ENCODE measurements at regions not wholly inside any gene's neighbourhood (a gene's known extent, or its start where the extent isn't known, plus 50 kb on each side); places are given as distances from the start of the nearest gene placed in this dataset.
A peak's percentile ranks its signal among the peaks of the same experiment; 100 is the strongest.

DNA sequence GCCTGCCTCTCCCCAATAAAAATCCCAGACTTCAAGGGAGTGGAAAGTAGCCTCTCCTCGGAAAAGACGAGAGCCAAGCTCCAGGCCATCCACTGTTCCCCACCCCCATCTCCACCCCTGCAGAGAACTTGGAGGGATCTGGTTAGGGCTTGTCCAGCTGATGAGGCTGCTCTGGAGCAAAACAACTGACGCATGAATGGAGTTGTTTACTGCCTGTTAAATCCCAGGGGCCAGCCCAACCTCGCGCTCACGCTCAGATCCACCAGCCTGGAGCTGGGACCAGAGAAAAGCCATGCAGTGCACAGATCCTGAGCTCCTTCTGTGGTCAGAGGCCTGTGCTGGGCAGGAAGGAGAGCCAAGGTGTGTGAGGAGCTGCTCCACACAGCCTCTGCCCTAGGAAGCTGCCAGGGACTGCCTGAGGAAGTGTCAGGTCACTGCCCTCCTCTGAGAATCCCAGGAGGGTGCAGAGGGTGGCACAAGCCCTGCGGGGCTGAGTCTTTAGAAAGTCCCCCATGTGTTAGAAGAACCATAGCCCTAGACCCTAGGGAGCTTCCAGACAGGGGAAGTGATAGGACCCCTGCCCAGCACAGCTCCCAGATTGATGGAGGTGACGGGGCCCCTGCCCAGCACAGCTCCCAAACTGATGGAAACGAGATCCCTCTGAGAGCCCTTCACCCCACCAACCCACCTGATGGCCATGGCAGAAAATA is 109.0 kb upstream of the IPO9 start:
- Histone ChIP-seq H3K27ac (peak overlapping the region; percentile 28 to 88 (median 78); a peak in 20 of 22 replicates), H3K9ac (peak overlapping the region; percentile 15 to 69 (median 53); a peak in 18 of 22 replicates), H4K20me1 (peaks cover 0 to 75% (median 36%) of the 10 kb centered on the region in 11 experiments; a peak in 16 of 22 replicates), H3K4me1 (peaks cover 74 to 100% (median 93%) of the 10 kb centered on the region in 10 experiments), H3K4me3 (peak overlapping the region in 5 of 10 experiments; percentile 11 to 36 (median 20); a peak in 7 of 20 replicates), H3K9me3 (replicated peaks in 1 of 11) (peaks cover 0 to 10% (median 5%) of the 10 kb centered on the region in 11 experiments; a peak in 7 of 22 replicates), H3K4me2 (peak overlapping the region; percentile 87 to 98 (median 94)), H3K36me3 (peaks cover 15 to 84% (median 66%) of the 10 kb centered on the region in 11 experiments), H3K27me3 (no peaks in the 10 kb centered on the region)
- no peak for TF ChIP-seq Cebpa-rat (IDR thresholded peaks at IDR 0.05)

- no peak for TF ChIP-seq Cebpa-rat (IDR thresholded peaks at IDR 0.05)
- Histone ChIP-seq H3K4me2 (peak overlapping the region; percentile 87 to 98 (median 94)), H3K36me3 (peaks cover 15 to 90% (median 69%) of the 10 kb centered on the region in 11 experiments), H3K4me1 (peaks cover 69 to 100% (median 89%) of the 10 kb centered on the region in 10 experiments), H3K27me3 (no peaks in the 10 kb centered on the region), H4K20me1 (peaks cover 0 to 75% (median 40%) of the 10 kb centered on the region in 11 experiments; a peak in 16 of 22 replicates), H3K9me3 (replicated peaks in 1 of 11) (peaks cover 0 to 10% (median 5%) of the 10 kb centered on the region in 11 experiments; a peak in 7 of 22 replicates), H3K27ac (peak overlapping the region in 10 of 11 experiments; percentile 28 to 88 (median 80); a peak in 19 of 22 replicates), H3K9ac (peak overlapping the region in 9 of 11 experiments; percentile 15 to 69 (median 54); a peak in 14 of 22 replicates), H3K4me3 (peak overlapping the region in 4 of 10 experiments; percentile 11 to 30 (median 19); a peak in 3 of 20 replicates)
Measured at GRCh38 chr1:201720522-201720844, 108.5 kb upstream of the IPO9 start.

DNA sequence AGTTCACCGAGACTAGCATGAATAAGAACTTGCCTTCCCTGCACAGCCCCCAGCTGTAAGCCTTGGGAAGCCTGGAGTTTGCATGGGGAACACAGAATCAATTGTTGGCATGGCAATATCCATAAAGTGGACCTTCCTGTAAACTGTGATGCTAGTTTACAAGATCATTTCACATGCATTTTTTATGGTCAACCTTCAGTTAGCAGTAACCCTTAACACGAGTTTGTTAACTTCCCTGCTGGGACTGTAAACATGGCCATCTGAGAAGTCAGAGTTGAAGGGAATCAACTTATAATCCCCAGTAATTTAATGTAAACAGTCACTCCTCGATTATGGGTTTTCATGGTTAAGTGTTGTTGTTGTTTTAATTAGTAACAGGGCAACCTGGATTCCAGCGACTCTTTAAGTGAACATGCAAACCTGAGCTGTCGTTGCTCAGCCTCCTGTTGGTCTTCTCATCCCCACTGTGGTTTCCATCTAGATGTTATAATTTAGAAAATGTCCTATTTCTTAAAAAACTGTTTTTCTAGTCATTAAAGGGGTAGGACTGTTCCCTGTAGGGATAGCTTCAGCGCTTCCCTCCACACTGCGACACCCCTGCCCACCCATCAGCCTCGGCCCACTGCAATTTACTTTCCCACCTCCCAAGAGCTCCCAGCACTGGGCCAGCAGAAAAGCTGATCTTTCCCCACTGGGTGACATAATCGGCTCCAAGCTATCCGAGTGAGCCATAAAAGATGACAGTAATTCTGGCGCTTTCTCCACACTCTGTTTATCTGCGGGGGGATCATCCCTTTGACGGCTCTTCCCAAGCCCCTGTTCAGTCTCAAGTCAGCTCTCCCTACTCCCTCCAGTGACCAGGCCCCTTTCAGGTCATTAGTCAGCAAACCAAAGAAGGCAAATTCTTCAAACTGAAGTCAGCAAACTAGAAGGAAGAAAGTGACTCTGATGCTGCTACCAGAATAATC is 107.6 kb upstream of the IPO9 start:
- Histone ChIP-seq H3K27ac (peak overlapping the region in 8 of 11 experiments; percentile 15 to 86 (median 80); a peak in 13 of 22 replicates), H3K36me3 (peaks cover 15 to 96% (median 73%) of the 10 kb centered on the region in 11 experiments)

DNA sequence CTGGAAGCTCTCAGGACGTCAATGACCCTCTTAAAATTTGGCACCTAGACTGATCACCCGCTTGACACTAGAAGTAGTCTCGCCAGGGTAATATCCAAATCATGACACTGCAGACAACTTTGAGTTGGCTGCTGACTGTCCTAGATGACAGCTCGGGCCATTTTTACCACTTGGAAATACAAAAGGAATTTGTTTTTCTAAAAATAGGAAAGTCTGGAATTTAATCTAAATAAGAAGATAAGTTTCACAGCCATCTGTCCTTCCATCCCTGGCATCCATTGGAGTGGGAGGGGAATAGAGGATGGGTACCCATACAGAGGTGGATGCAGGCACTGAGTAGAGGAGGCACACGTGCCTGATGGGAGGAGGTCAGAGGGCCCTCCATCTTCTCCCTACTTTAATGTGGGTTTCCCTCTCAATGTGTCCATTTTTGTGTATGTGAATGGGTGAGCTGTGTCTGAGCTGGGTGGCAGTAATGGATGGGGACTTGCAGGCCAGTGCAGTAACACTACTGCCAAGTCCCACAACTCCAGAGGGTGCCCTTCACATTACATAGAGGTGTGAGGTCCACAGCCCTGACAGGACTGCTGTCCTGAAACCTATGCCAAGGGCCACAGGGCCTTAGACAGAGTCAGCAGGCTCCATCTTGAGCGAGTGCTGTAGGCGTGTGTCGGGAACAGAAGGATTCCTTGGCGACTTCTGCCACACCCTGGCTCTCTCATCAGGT is 104.8 kb upstream of the IPO9 start:
- peak overlapping the region in 10 of 11 experiments; percentile 6 to 43 (median 30); a peak in 16 of 22 replicates for H3K4me2 ChIP-seq
- H4K20me1 ChIP-seq = peaks cover 0 to 82% (median 63%) of the 10 kb centered on the region in 11 experiments; a peak in 18 of 22 replicates
- H3K9me3 ChIP-seq (replicated peaks in 1 of 11) = peaks cover 0 to 10% (median 5%) of the 10 kb centered on the region in 11 experiments; a peak in 7 of 22 replicates
- H3K27ac ChIP-seq = peak overlapping the region in 4 of 11 experiments; percentile 12 to 41 (median 14); a peak in 5 of 22 replicates
- H3K4me3 ChIP-seq = no peak overlapping the region
- peaks cover 6 to 95% (median 69%) of the 10 kb centered on the region in 11 experiments; a peak in 20 of 22 replicates for H3K36me3 ChIP-seq
- no peaks in the 10 kb centered on the region for H3K27me3 ChIP-seq
- peak overlapping the region in 1 of 11 experiments; percentile 4; a peak in 1 of 22 replicates for H3K9ac ChIP-seq
- H3K4me1 ChIP-seq = peaks cover 35 to 64% (median 52%) of the 10 kb centered on the region in 10 experiments
- no peak for TF ChIP-seq Cebpa-rat (IDR thresholded peaks at IDR 0.05)

More for the DNA sequence above, 107.6 kb upstream of the IPO9 start:
- H3K9ac ChIP-seq = peak overlapping the region in 3 of 11 experiments; percentile 64 to 69 (median 68); a peak in 3 of 22 replicates
- H3K27me3 ChIP-seq = no peaks in the 10 kb centered on the region
- H3K4me1 ChIP-seq = peaks cover 63 to 92% (median 80%) of the 10 kb centered on the region in 10 experiments
- peaks cover 0 to 78% (median 47%) of the 10 kb centered on the region in 11 experiments; a peak in 16 of 22 replicates for H4K20me1 ChIP-seq
- TF ChIP-seq Cebpa-rat (IDR thresholded peaks at IDR 0.05) = no peak
- H3K9me3 ChIP-seq (replicated peaks in 1 of 11) = peaks cover 0 to 10% (median 5%) of the 10 kb centered on the region in 11 experiments; a peak in 7 of 22 replicates
- no peak overlapping the region for H3K4me3 ChIP-seq
- peak overlapping the region; percentile 2 to 98 (median 93); a peak in 19 of 22 replicates for H3K4me2 ChIP-seq

DNA sequence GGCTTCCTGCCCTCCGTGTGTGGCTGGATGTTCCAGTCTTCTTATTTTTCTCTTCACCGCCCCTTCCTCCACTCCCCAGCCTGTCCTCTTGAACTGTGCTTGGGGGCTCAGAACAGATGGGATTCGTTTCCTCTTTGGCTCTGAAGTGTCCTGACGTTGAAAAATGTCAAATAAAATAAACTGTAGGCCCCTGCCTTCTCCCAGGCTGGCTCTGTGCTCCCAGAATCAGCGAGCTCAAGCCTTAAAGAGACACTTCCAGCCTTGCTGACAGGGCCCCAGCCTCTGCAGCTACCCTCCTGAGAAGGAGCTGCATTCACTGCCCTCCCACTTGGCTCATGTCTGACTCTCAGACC is 104.2 kb upstream of the IPO9 start:
- Histone ChIP-seq H3K4me1 (peaks cover 29 to 59% (median 46%) of the 10 kb centered on the region in 10 experiments), H3K9me3 (replicated peaks in 1 of 11) (peaks cover 0 to 10% (median 5%) of the 10 kb centered on the region in 11 experiments; a peak in 7 of 22 replicates), H3K4me3 (no peak overlapping the region), H3K27ac (peak overlapping the region in 4 of 11 experiments; percentile 12 to 41 (median 14); a peak in 5 of 22 replicates), H3K4me2 (peak overlapping the region in 10 of 11 experiments; percentile 6 to 43 (median 30); a peak in 16 of 22 replicates), H3K9ac (peak overlapping the region in 1 of 11 experiments; percentile 4; a peak in 1 of 22 replicates), H4K20me1 (peaks cover 0 to 82% (median 60%) of the 10 kb centered on the region in 11 experiments; a peak in 18 of 22 replicates), H3K27me3 (no peaks in the 10 kb centered on the region), H3K36me3 (peaks cover 6 to 92% (median 69%) of the 10 kb centered on the region in 11 experiments; a peak in 20 of 22 replicates)
- no peak for TF ChIP-seq Cebpa-rat (IDR thresholded peaks at IDR 0.05)

- no peak for TF ChIP-seq Cebpa-rat (IDR thresholded peaks at IDR 0.05)
- H3K27me3 ChIP-seq = no peaks in the 10 kb centered on the region
- H3K36me3 ChIP-seq = peaks cover 6 to 85% (median 61%) of the 10 kb centered on the region in 11 experiments; a peak in 20 of 22 replicates
- peaks cover 0 to 10% (median 5%) of the 10 kb centered on the region in 11 experiments; a peak in 7 of 22 replicates for H3K9me3 ChIP-seq (replicated peaks in 1 of 11)
- H3K4me3 ChIP-seq = no peak overlapping the region
- peaks cover 10 to 58% (median 44%) of the 10 kb centered on the region in 10 experiments for H3K4me1 ChIP-seq
- H3K4me2 ChIP-seq = no peak overlapping the region
- H3K27ac ChIP-seq = no peak overlapping the region
- H3K9ac ChIP-seq = no peak overlapping the region
- H4K20me1 ChIP-seq = peaks cover 4 to 84% (median 68%) of the 10 kb centered on the region in 11 experiments; a peak in 20 of 22 replicates
Measured at GRCh38 chr1:201726700-201727099, 102.3 kb upstream of the IPO9 start.

DNA sequence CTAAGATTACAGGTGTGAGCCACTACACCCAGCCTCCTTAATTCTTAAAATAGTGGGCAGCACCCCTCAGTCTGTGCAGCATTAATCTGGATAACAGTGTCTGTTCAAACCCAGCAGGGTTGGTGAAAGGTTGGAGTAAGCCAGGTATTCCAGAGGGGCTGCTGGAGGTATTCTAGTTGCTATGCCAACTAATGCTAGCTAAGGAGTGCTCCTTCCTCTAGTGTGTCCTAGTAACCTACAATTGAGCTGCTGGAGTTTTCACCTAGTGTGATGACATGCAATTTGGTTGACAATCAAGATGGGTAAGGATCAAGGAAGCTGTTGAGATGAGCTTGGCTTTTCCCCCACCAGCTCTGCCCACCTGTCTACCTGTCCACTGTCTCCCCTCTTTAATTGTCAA is 100.2 kb upstream of the IPO9 start:
- TF ChIP-seq Cebpa-rat (IDR thresholded peaks at IDR 0.05) = no peak
- Histone ChIP-seq H3K4me2 (no peak overlapping the region), H4K20me1 (peaks cover 4 to 98% (median 88%) of the 10 kb centered on the region in 11 experiments; a peak in 20 of 22 replicates), H3K9ac (no peak overlapping the region), H3K27ac (no peak overlapping the region), H3K27me3 (no peaks in the 10 kb centered on the region), H3K4me3 (no peak overlapping the region), H3K4me1 (peaks cover 6 to 48% (median 37%) of the 10 kb centered on the region in 10 experiments; a peak in 17 of 20 replicates), H3K9me3 (replicated peaks in 1 of 11) (no peaks in the 10 kb centered on the region), H3K36me3 (peaks cover 0 to 74% (median 51%) of the 10 kb centered on the region in 11 experiments; a peak in 15 of 22 replicates)

Data from BLaER1 treated with 17β-estradiol and CSF1 and Interleukin-3, amounts not matched to agents 10 nM and 100 nM (cell line).